H9 (cell line): ENCODE measurements at regions not wholly inside any gene's neighbourhood (a gene's known extent, or its start where the extent isn't known, plus 50 kb on each side); places are given as distances from the start of the nearest gene placed in this dataset.

ENCODE experiments used
- DNase-seq: peaks from one replicate; pipeline ENCODE4 v3.0.0-alpha.2; 2017
- H2AFZ ChIP-seq: one replicate; pipeline ENCODE4 v1.6.1; 2013; ENCODE audit warnings: mild to moderate bottlenecking, low read length, control low read depth, moderate library complexity
- H2AK5ac ChIP-seq: 2 replicates; pipeline ENCODE4 v1.6.1; 2013; ENCODE audit warnings: low read length, control low read depth, mixed read lengths; ENCODE audit not compliant: insufficient read length
- H2BK120ac ChIP-seq: one replicate; pipeline ENCODE4 v1.6.1; 2013; ENCODE audit warnings: low read depth, mild to moderate bottlenecking, low read length, control low read depth, inconsistent platforms; ENCODE audit not compliant: poor library complexity, severe bottlenecking
- H2BK12ac ChIP-seq: 2 replicates; pipeline ENCODE4 v1.6.1; 2013; ENCODE audit warnings: low read length, control low read depth, mixed read lengths, low read depth; ENCODE audit not compliant: insufficient read length
- H2BK15ac ChIP-seq: 2 replicates; pipeline ENCODE4 v1.6.1; 2013; ENCODE audit warnings: low read depth, low read length, control low read depth
- H2BK20ac ChIP-seq: one replicate; pipeline ENCODE4 v1.6.1; 2013; ENCODE audit warnings: low read depth, mild to moderate bottlenecking, low read length, control low read depth, inconsistent platforms; ENCODE audit not compliant: poor library complexity, severe bottlenecking
- H2BK5ac ChIP-seq: 2 replicates; pipeline ENCODE4 v1.6.1; 2013; ENCODE audit warnings: low read length, control low read depth, mixed read lengths; ENCODE audit not compliant: insufficient read length
- H3K14ac ChIP-seq: 2 replicates; pipeline ENCODE4 v1.6.1; 2013; ENCODE audit warnings: low read length, control low read depth; ENCODE audit not compliant: insufficient read depth
- H3K18ac ChIP-seq: 2 replicates; pipeline ENCODE4 v1.6.1; 2013; ENCODE audit warnings: low read depth, mild to moderate bottlenecking, mixed read lengths, low read length, control low read depth; ENCODE audit not compliant: insufficient read length
- H3K23ac ChIP-seq: 2 replicates; pipeline ENCODE4 v1.6.1; 2013; ENCODE audit warnings: low read length, control low read depth, mixed read lengths, low read depth; ENCODE audit not compliant: insufficient read length
- H3K23me2 ChIP-seq: 2 replicates; pipeline ENCODE4 v1.6.1; 2013; ENCODE audit warnings: low read depth, mild to moderate bottlenecking, mixed read lengths, low read length, control low read depth; ENCODE audit not compliant: insufficient read length, poor library complexity, severe bottlenecking
- H3K27ac ChIP-seq: 2 replicates; pipeline ENCODE4 v1.5.1; 2013; ENCODE audit warnings: low read length, control low read depth, mixed read lengths, low read depth; ENCODE audit not compliant: insufficient read length
- H3K27me3 ChIP-seq: 2 replicates; pipeline ENCODE4 v1.6.1; 2013; ENCODE audit warnings: low read length, control low read depth, inconsistent platforms; ENCODE audit not compliant: insufficient read depth
- H3K4ac ChIP-seq: 2 replicates; pipeline ENCODE4 v1.6.1; 2013; ENCODE audit warnings: low read depth, mild to moderate bottlenecking, control low read depth, inconsistent platforms, low read length, moderate library complexity
- H3K4me1 ChIP-seq: 2 replicates; pipeline ENCODE4 v1.6.1; 2013; ENCODE audit warnings: low read length, control low read depth, inconsistent platforms; ENCODE audit not compliant: insufficient read depth
- H3K4me2 ChIP-seq: 2 replicates; pipeline ENCODE4 v1.6.1; 2013; ENCODE audit warnings: low read length, control low read depth, mixed read lengths; ENCODE audit not compliant: insufficient read length, insufficient read depth
- H3K56ac ChIP-seq: 2 replicates; pipeline ENCODE4 v1.6.1; 2013; ENCODE audit warnings: low read depth, mild to moderate bottlenecking, mixed read lengths, low read length, control low read depth; ENCODE audit not compliant: insufficient read length
- H3K79me1 ChIP-seq: 2 replicates; pipeline ENCODE4 v1.6.1; 2013; ENCODE audit warnings: low read depth, mild to moderate bottlenecking, moderate library complexity, low read length, control low read depth, inconsistent platforms; ENCODE audit not compliant: insufficient read depth, poor library complexity, severe bottlenecking
- H3K79me2 ChIP-seq: 2 replicates; pipeline ENCODE4 v1.6.1; 2013; ENCODE audit warnings: low read length, control low read depth, inconsistent platforms; ENCODE audit not compliant: insufficient read depth
- H3K9ac ChIP-seq: 2 replicates; pipeline ENCODE4 v1.6.1; 2013; ENCODE audit warnings: low read length, control low read depth, mixed read lengths; ENCODE audit not compliant: insufficient read length; ENCODE audit errors: extremely low read depth
- H3K9me3 ChIP-seq: one replicate; pipeline ENCODE4 v1.6.1; 2013; ENCODE audit warnings: low read depth, low read length, inconsistent platforms; ENCODE audit not compliant: control insufficient read depth
- H3T11ph ChIP-seq: one replicate; pipeline ENCODE4 v1.6.1; 2013; ENCODE audit warnings: mild to moderate bottlenecking, low read length, control low read depth, inconsistent platforms
- H4K20me1 ChIP-seq: one replicate; pipeline ENCODE4 v1.6.1; 2013; ENCODE audit not compliant: control insufficient read depth, insufficient read length, insufficient read depth
- H4K5ac ChIP-seq: 2 replicates; pipeline ENCODE4 v1.6.1; 2013; ENCODE audit warnings: low read depth, mild to moderate bottlenecking, mixed read lengths, low read length, control low read depth; ENCODE audit not compliant: insufficient read length
- H4K8ac ChIP-seq: replicated peaks from 2 replicates; pipeline ENCODE4 v1.6.1; 2013; ENCODE audit warnings: low read length, control low read depth, mixed read lengths, low read depth; ENCODE audit not compliant: insufficient read length
- H4K91ac ChIP-seq: 2 replicates; pipeline ENCODE4 v1.6.1; 2013; ENCODE audit warnings: low read depth, mild to moderate bottlenecking, moderate library complexity, mixed read lengths, low read length, control low read depth; ENCODE audit not compliant: insufficient read length
- H3K27ac Mint-ChIP-seq, 3 experiments: 2 replicates in 2 of 3; 3 replicates in 1 of 3; pipeline ENCODE4 v1.8.0; 2020 to 2021; ENCODE audit warnings: mixed read lengths in 3 of 3, mild to moderate bottlenecking in 1 of 3, moderate library complexity in 1 of 3
- H3K27me3 Mint-ChIP-seq: 2 replicates; pipeline ENCODE4 v1.8.0; 2021; ENCODE audit warnings: low read depth, mild to moderate bottlenecking, moderate library complexity, mixed read lengths
- H3K36me3 Mint-ChIP-seq, 3 experiments: 2 replicates in 2 of 3; 3 replicates in 1 of 3; pipeline ENCODE4 v1.8.0; 2020 to 2021; ENCODE audit warnings: low read depth in 3 of 3, mixed read lengths in 3 of 3; ENCODE audit not compliant: insufficient read depth in 1 of 3
- H3K4me1 Mint-ChIP-seq, 2 experiments: 2 replicates each; pipeline ENCODE4 v1.8.0; 2020; ENCODE audit warnings: mixed read lengths in 2 of 2
- H3K4me3 Mint-ChIP-seq, 2 experiments: 2 replicates in 1 of 2; 3 replicates in 1 of 2; pipeline ENCODE4 v1.8.0; 2020 to 2021; ENCODE audit warnings: mild to moderate bottlenecking in 2 of 2, mixed read lengths in 2 of 2, moderate library complexity in 1 of 2
- H3K9me3 Mint-ChIP-seq, 2 experiments: 2 replicates in 1 of 2; 3 replicates in 1 of 2; pipeline ENCODE4 v1.8.0; 2020; ENCODE audit warnings: mild to moderate bottlenecking in 2 of 2, mixed read lengths in 2 of 2, moderate library complexity in 1 of 2
- WGBS: extraction: QIAGEN DNeasy Blood & Tissue Kit; methylation state at CpG from one replicate; pipeline ENCODE4 v1.1.7; 2013; ENCODE audit warnings: missing lambda C conversion rate, low lambda C conversion rate, mixed read lengths; ENCODE audit not compliant: insufficient read length; ENCODE audit errors: extremely low coverage; 5-methylcytosine and 5-hydroxymethylcytosine counted together
- TF ChIP-seq, protein P1 (sequence below): fragments of 200-600 bp; sonication (generic); conservative IDR thresholded peaks from 3 replicates; pipeline ENCODE4 v1.8.0; 2021; ENCODE audit warnings: antibody characterized with exemption, mild to moderate bottlenecking

DNA sequence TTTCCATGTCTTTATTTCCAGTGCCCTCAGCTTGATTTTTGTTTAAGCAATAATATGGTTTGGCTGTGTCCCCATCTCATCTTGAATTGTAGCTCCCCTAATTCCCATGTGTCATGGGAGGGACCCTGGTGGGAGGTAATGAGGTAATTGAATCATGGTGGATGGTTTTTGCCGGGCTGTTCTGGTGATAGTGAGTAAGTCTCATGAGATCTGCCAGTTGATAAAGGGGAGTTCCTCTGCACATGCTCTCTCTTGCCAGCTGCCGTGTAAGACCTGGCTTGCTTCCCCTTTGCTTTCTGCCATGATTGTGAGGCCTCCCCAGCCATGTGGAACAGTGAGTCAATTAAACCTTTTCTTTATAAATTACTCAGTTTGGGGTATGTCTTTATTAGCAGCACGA is 559.6 kb upstream of the ADAMTS5 start:
- TF ChIP-seq, protein P1, sequence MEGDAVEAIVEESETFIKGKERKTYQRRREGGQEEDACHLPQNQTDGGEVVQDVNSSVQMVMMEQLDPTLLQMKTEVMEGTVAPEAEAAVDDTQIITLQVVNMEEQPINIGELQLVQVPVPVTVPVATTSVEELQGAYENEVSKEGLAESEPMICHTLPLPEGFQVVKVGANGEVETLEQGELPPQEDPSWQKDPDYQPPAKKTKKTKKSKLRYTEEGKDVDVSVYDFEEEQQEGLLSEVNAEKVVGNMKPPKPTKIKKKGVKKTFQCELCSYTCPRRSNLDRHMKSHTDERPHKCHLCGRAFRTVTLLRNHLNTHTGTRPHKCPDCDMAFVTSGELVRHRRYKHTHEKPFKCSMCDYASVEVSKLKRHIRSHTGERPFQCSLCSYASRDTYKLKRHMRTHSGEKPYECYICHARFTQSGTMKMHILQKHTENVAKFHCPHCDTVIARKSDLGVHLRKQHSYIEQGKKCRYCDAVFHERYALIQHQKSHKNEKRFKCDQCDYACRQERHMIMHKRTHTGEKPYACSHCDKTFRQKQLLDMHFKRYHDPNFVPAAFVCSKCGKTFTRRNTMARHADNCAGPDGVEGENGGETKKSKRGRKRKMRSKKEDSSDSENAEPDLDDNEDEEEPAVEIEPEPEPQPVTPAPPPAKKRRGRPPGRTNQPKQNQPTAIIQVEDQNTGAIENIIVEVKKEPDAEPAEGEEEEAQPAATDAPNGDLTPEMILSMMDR, result no peak
- no CpG with 5 or more reads among the region's 3 CpGs for WGBS
- no peak overlapping the region for H4K5ac ChIP-seq

More for the DNA sequence above, 559.6 kb upstream of the ADAMTS5 start:
- H3K27ac ChIP-seq, result no peak overlapping the region
- H3K23ac ChIP-seq, result no peak overlapping the region
- peaks cover 13 to 14% of the 10 kb centered on the region in 2 experiments; a peak in 4 of 5 replicates for H3K9me3 Mint-ChIP-seq
- H3K27me3 Mint-ChIP-seq, result no peaks in the 10 kb centered on the region
- no peak overlapping the region for H2BK120ac ChIP-seq
- H3K27me3 ChIP-seq, result no peaks in the 10 kb centered on the region
- H3K36me3 Mint-ChIP-seq, result peaks cover 0 to 9% (median 0%) of the 10 kb centered on the region in 3 experiments; a peak in 5 of 7 replicates
- no peaks in the 10 kb centered on the region for H3K79me2 ChIP-seq
- H3K4me1 Mint-ChIP-seq, result peaks cover 3 to 4% of the 10 kb centered on the region in 2 experiments; a peak in 3 of 4 replicates
- H3K18ac ChIP-seq, result no peak overlapping the region
- no peak overlapping the region for H2AK5ac ChIP-seq
- no peak overlapping the region for H2BK20ac ChIP-seq
- no peaks in the 10 kb centered on the region for H3K23me2 ChIP-seq
- no peak overlapping the region for H2BK5ac ChIP-seq
- H4K91ac ChIP-seq, result no peak overlapping the region
- no peak overlapping the region for H3K4me2 ChIP-seq
- no peak overlapping the region for H3K56ac ChIP-seq
- H3K27ac Mint-ChIP-seq, result no peak overlapping the region
- no peak for DNase-seq
- no peak overlapping the region for H2AFZ ChIP-seq
- H3K4me1 ChIP-seq, result no peaks in the 10 kb centered on the region
- H4K20me1 ChIP-seq, result no peaks in the 10 kb centered on the region
- H3K79me1 ChIP-seq, result no peaks in the 10 kb centered on the region
- no peak overlapping the region for H2BK12ac ChIP-seq
- no peaks in the 10 kb centered on the region for H3K9me3 ChIP-seq
- no peak overlapping the region for H3K4me3 Mint-ChIP-seq
- H3K9ac ChIP-seq, result no peak overlapping the region
- H2BK15ac ChIP-seq, result no peak overlapping the region
- H3K14ac ChIP-seq, result no peak overlapping the region
- no peak overlapping the region for H3K4ac ChIP-seq
- H3T11ph ChIP-seq, result no peak overlapping the region
- H4K8ac ChIP-seq, result no peak overlapping the region
